Muscle of leg (tissue), 3 donors: ENCODE measurements at regions not wholly inside any gene's neighbourhood (a gene's known extent, or its start where the extent isn't known, plus 50 kb on each side); places are given as distances from the start of the nearest gene placed in this dataset.
A peak's percentile ranks its signal among the peaks of the same experiment; 100 is the strongest.

Experiments used
- DNase-seq: peaks from one replicate; pipeline ENCODE4 v3.0.0; 2013
- H3K27ac ChIP-seq: one replicate; pipeline ENCODE4 v1.5.1; 2013; ENCODE audit warnings: mild to moderate bottlenecking, low read length, control low read depth
- H3K27me3 ChIP-seq: one replicate; pipeline ENCODE4 v1.6.1; 2013; ENCODE audit warnings: low read length; ENCODE audit not compliant: control insufficient read depth, insufficient read depth
- H3K36me3 ChIP-seq: one replicate; pipeline ENCODE4 v1.6.1; 2013; ENCODE audit warnings: low read length; ENCODE audit not compliant: control insufficient read depth, insufficient read depth
- H3K4me1 ChIP-seq: one replicate; pipeline ENCODE4 v1.6.1; 2013; ENCODE audit warnings: low read length; ENCODE audit not compliant: control insufficient read depth, insufficient read depth
- H3K4me3 ChIP-seq: one replicate; pipeline ENCODE4 v1.5.1; 2013; ENCODE audit warnings: low read length, control low read depth
- H3K9me3 ChIP-seq: replicated peaks from 2 replicates; pipeline ENCODE4 v1.6.1; 2013; ENCODE audit warnings: low read depth, low read length; ENCODE audit not compliant: control insufficient read depth
- WGBS: methylation state at CpG from one replicate; pipeline ENCODE4 v1.1.5; 2013; ENCODE audit warnings: missing lambda C conversion rate; ENCODE audit not compliant: insufficient coverage; 5-methylcytosine and 5-hydroxymethylcytosine counted together

- no peaks in the 10 kb centered on the region for H3K36me3 ChIP-seq
- no peak overlapping the region for H3K4me3 ChIP-seq
- H3K4me1 ChIP-seq, result peaks cover 9% of the 10 kb centered on the region
- 69% methylated on average over 8 of the region's 8 CpGs for WGBS
- no peaks in the 10 kb centered on the region for H3K27me3 ChIP-seq
- H3K27ac ChIP-seq, result peak overlapping the region; percentile 48
- DNase-seq, result no peak
- no peaks in the 10 kb centered on the region for H3K9me3 ChIP-seq
Measured at GRCh38 chr17:6326483-6326882, 108.4 kb downstream of the AIPL1 start.

GRCh38 chr17:6325741-6326140 is 109.2 kb downstream of the AIPL1 start:
- Histone ChIP-seq H3K27me3 (no peaks in the 10 kb centered on the region), H3K9me3 (no peaks in the 10 kb centered on the region), H3K27ac (peak overlapping the region; percentile 48), H3K36me3 (no peaks in the 10 kb centered on the region), H3K4me1 (peaks cover 9% of the 10 kb centered on the region), H3K4me3 (no peak overlapping the region)
- DNase-seq, result no peak
- WGBS, result 63% methylated on average over 7 of the region's 8 CpGs

GRCh38 chr17:6325051-6325450 is 109.9 kb downstream of the AIPL1 start:
- WGBS, result no CpG with 5 or more reads among the region's 6 CpGs
- Histone ChIP-seq H3K27me3 (no peaks in the 10 kb centered on the region), H3K9me3 (no peaks in the 10 kb centered on the region), H3K27ac (no peak overlapping the region), H3K36me3 (no peaks in the 10 kb centered on the region), H3K4me3 (no peak overlapping the region), H3K4me1 (peaks cover 9% of the 10 kb centered on the region)
- no peak for DNase-seq

- Histone ChIP-seq H3K27me3 (no peaks in the 10 kb centered on the region), H3K9me3 (no peaks in the 10 kb centered on the region), H3K36me3 (no peaks in the 10 kb centered on the region), H3K4me1 (peaks cover 9% of the 10 kb centered on the region), H3K27ac (no peak overlapping the region), H3K4me3 (no peak overlapping the region)
- peak; percentile 39 for DNase-seq
- WGBS, result 45% methylated on average over 16 of the region's 17 CpGs
Measured at GRCh38 chr17:6323626-6324356, 111.1 kb downstream of the AIPL1 start.

- 70% methylated on average over 2 of the region's 4 CpGs for WGBS
- Histone ChIP-seq H3K27me3 (no peaks in the 10 kb centered on the region), H3K27ac (no peak overlapping the region), H3K36me3 (no peaks in the 10 kb centered on the region), H3K4me1 (peaks cover 9% of the 10 kb centered on the region), H3K9me3 (no peaks in the 10 kb centered on the region), H3K4me3 (no peak overlapping the region)
- DNase-seq, result no peak
Measured at GRCh38 chr17:6322316-6322715, 112.6 kb downstream of the AIPL1 start.

- WGBS, result 67% methylated on average over 1 of the region's 3 CpGs
- Histone ChIP-seq H3K27me3 (no peaks in the 10 kb centered on the region), H3K36me3 (no peaks in the 10 kb centered on the region), H3K4me1 (no peaks in the 10 kb centered on the region), H3K9me3 (no peaks in the 10 kb centered on the region), H3K27ac (no peak overlapping the region), H3K4me3 (no peak overlapping the region)
- no peak for DNase-seq
Measured at GRCh38 chr17:6314311-6314710, 120.6 kb downstream of the AIPL1 start.

GRCh38 chr17:6313835-6314234 is 121.1 kb downstream of the AIPL1 start:
- Histone ChIP-seq H3K4me1 (no peaks in the 10 kb centered on the region), H3K4me3 (no peak overlapping the region), H3K36me3 (no peaks in the 10 kb centered on the region), H3K27ac (no peak overlapping the region), H3K27me3 (no peaks in the 10 kb centered on the region), H3K9me3 (no peaks in the 10 kb centered on the region)
- WGBS, result 68% methylated on average over 4 of the region's 12 CpGs
- DNase-seq, result no peak

GRCh38 chr17:6306820-6307219 is 128.1 kb downstream of the AIPL1 start:
- no peaks in the 10 kb centered on the region for H3K9me3 ChIP-seq
- H3K36me3 ChIP-seq, result no peaks in the 10 kb centered on the region
- H3K4me1 ChIP-seq, result no peaks in the 10 kb centered on the region
- no peak overlapping the region for H3K27ac ChIP-seq
- H3K27me3 ChIP-seq, result peaks cover 2% of the 10 kb centered on the region
- no peak for DNase-seq
- 15% methylated on average over 4 of the region's 4 CpGs for WGBS
- H3K4me3 ChIP-seq, result no peak overlapping the region

GRCh38 chr17:6305613-6306360 is 129.1 kb downstream of the AIPL1 start:
- H3K4me3 ChIP-seq, result no peak overlapping the region
- no peaks in the 10 kb centered on the region for H3K4me1 ChIP-seq
- no peaks in the 10 kb centered on the region for H3K9me3 ChIP-seq
- H3K27ac ChIP-seq, result no peak overlapping the region
- H3K36me3 ChIP-seq, result no peaks in the 10 kb centered on the region
- H3K27me3 ChIP-seq, result peaks cover 2% of the 10 kb centered on the region
- WGBS, result 62% methylated on average over 6 of the region's 11 CpGs
- DNase-seq, result no peak

GRCh38 chr17:6304894-6305612 is 129.9 kb downstream of the AIPL1 start:
- Histone ChIP-seq H3K27ac (no peak overlapping the region), H3K36me3 (no peaks in the 10 kb centered on the region), H3K9me3 (no peaks in the 10 kb centered on the region), H3K4me3 (no peak overlapping the region), H3K4me1 (no peaks in the 10 kb centered on the region), H3K27me3 (peaks cover 2% of the 10 kb centered on the region)
- WGBS, result no CpG with 5 or more reads among the region's 3 CpGs
- DNase-seq, result no peak
